ENCODE measurements at regions not wholly inside any gene's neighbourhood (a gene's known extent, or its start where the extent isn't known, plus 50 kb on each side); places are given as distances from the start of the nearest gene placed in this dataset.

DNA sequence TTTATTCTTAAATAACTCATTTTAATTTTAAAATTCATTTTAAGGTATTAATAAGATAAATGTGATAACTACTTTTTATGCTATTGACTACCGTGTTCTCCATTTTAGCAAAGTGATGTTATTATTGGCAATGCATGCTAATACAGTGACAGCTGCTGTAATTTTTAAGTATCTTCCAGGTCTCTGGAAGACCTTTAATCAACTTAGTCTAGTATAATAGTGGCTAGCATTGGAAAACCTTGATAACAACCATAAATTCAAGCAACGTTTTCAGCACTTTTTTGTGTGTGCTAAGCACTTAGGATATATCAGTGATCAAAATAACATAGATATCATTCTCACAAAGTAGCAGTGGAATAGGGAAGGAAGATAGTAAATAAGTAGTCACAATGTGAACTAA is 230.9 kb upstream of the MAGI2 start:
- H3K27me3 ChIP-seq: no peaks in the 10 kb centered on the region
- no peaks in the 10 kb centered on the region for H3K36me3 ChIP-seq
- TF ChIP-seq, protein P1, sequence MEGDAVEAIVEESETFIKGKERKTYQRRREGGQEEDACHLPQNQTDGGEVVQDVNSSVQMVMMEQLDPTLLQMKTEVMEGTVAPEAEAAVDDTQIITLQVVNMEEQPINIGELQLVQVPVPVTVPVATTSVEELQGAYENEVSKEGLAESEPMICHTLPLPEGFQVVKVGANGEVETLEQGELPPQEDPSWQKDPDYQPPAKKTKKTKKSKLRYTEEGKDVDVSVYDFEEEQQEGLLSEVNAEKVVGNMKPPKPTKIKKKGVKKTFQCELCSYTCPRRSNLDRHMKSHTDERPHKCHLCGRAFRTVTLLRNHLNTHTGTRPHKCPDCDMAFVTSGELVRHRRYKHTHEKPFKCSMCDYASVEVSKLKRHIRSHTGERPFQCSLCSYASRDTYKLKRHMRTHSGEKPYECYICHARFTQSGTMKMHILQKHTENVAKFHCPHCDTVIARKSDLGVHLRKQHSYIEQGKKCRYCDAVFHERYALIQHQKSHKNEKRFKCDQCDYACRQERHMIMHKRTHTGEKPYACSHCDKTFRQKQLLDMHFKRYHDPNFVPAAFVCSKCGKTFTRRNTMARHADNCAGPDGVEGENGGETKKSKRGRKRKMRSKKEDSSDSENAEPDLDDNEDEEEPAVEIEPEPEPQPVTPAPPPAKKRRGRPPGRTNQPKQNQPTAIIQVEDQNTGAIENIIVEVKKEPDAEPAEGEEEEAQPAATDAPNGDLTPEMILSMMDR (IDR thresholded peaks at IDR 0.05): no peak
- H3K4me3 ChIP-seq: no peak overlapping the region
- no peak for DNase-seq (ENCODE audit: low spot score)
- no peak overlapping the region for H3K27ac ChIP-seq
- no peaks in the 10 kb centered on the region for H3K4me1 ChIP-seq
- no peaks in the 10 kb centered on the region for H3K9me3 ChIP-seq

DNA sequence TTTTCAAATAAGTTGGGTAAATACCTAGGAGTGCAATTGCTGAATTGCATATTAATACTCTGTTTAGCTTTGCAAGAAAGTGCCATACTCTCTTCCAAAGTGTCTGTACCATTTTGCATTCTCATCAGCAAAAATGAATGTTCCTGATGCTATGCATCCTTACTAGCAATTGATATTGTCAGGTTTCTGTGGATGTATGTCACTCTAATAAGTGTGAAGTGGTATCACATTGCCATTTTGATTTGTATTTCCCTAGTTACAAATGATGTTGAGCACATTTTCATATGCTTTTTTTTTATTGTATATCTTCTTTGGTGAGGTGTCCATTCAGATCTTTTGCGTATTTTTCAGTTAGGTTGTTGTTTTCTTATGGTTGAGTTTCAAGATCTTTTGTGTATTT is 230.4 kb upstream of the MAGI2 start:
- Histone ChIP-seq H3K4me1 (no peaks in the 10 kb centered on the region), H3K36me3 (no peaks in the 10 kb centered on the region)

DNA sequence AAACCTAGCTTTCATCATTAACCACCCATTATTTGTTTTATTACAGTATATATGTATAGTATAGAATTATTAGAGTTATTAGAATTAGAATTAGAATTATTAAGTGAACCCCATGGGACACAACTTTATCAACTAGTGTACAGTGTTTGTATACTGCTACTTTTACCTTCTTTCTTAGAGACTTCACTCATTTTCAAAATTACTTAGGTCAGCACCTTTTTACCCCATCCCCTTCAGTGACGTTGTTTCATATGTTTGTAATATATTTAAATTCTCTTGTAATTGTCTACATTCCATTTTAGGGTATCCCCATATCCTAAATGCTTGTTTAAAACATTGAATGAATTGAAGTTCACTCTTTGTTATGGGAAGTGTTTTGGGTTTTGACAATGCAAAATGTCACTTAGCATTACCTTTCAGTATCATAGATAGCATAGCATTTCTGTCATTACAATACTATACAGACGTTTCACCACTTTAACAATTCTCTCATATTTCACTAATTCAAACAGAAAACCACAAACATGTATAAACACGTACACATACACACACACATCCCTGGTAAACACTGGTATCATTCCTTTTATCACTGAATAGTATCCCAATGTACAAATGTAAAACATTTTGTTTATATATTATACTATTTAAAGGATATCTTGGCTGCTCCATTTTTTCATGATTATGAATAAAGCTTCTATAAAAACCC is 229.9 kb upstream of the MAGI2 start:
- DNase-seq (ENCODE audit: low spot score): no peak
- no peaks in the 10 kb centered on the region for H3K36me3 ChIP-seq

More for the DNA sequence above, 230.4 kb upstream of the MAGI2 start:
- no peak for DNase-seq (ENCODE audit: low spot score)
- H3K27me3 ChIP-seq: no peaks in the 10 kb centered on the region
- TF ChIP-seq, protein P1 (IDR thresholded peaks at IDR 0.05): no peak
- no peak overlapping the region for H3K27ac ChIP-seq
- no peaks in the 10 kb centered on the region for H3K9me3 ChIP-seq
- no peak overlapping the region for H3K4me3 ChIP-seq

DNA sequence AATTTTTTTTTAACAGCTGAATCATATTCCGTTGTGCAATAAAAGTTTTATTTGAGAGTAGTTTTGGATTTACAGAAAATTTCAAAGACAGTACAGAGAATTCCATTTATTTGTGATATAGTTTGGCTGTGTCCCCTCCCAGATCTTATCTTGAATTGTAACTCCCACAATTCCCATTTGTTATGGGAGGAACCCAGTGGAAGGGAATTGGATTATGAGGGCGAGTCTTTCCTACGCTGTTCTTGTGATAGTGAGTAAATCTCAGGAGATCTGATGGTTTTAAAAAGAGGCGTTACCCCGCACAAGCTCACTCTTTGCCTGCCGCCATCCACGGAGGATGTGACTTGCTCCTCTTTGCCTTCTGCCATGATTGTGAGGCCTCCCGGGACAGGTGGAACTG is 228.0 kb upstream of the MAGI2 start:
- no peaks in the 10 kb centered on the region for H3K36me3 ChIP-seq
- H3K27ac ChIP-seq: no peak overlapping the region
- no peaks in the 10 kb centered on the region for H3K27me3 ChIP-seq
- no peaks in the 10 kb centered on the region for H3K4me1 ChIP-seq
- TF ChIP-seq, protein P1 (IDR thresholded peaks at IDR 0.05): no peak
- no peak overlapping the region for H3K4me3 ChIP-seq
- DNase-seq (ENCODE audit: low spot score): no peak
- no peaks in the 10 kb centered on the region for H3K9me3 ChIP-seq

More for the DNA sequence above, 229.9 kb upstream of the MAGI2 start:
- Histone ChIP-seq H3K4me3 (no peak overlapping the region), H3K9me3 (no peaks in the 10 kb centered on the region), H3K27me3 (no peaks in the 10 kb centered on the region), H3K4me1 (no peaks in the 10 kb centered on the region), H3K27ac (no peak overlapping the region)
- TF ChIP-seq, protein P1 (IDR thresholded peaks at IDR 0.05): no peak

DNA sequence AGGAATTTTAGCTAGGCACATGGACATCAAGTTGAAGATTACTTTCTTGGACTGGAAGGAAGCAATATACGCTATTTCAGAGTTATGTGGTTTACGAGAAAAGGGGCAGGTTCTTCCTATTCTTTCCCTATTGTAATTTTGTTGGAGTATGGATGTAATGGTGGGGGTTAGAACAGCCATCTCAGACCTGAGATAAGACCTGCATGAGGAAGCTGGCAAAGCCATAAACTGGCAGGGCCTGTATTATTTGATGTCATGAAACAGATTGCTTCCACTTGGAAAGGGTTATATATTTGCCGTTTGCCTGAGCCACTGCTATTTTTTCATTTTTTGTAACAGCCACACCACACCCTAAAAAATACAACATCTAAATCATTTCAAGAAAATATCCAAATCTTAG is 220.5 kb upstream of the MAGI2 start:
- no peak overlapping the region for H3K4me3 ChIP-seq
- no peak overlapping the region for H3K27ac ChIP-seq
- H3K4me1 ChIP-seq: no peaks in the 10 kb centered on the region
- no peak for DNase-seq (ENCODE audit: low spot score)
- no peaks in the 10 kb centered on the region for H3K36me3 ChIP-seq
- no peaks in the 10 kb centered on the region for H3K9me3 ChIP-seq
- H3K27me3 ChIP-seq: no peaks in the 10 kb centered on the region
- TF ChIP-seq, protein P1 (IDR thresholded peaks at IDR 0.05): no peak

DNA sequence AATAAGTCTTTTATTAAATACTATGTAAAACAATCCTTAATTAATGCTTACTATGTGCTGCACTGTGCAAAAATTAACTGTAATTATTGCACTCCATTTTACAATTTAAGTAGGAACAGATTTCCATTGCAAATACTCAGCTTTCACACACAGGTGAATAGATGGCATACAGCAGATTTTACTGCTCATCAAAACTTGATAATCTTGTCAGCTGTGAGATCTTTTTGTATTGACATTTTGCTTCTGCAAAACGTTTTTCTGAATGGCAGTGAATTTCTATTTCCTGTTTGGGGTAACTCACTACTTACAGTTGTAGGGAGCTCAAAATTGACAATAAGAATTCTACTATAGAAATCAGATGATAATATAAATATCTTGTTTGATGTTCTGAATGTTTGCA is 220.0 kb upstream of the MAGI2 start:
- no peak for DNase-seq (ENCODE audit: low spot score)
- H3K4me1 ChIP-seq: no peaks in the 10 kb centered on the region
- no peak overlapping the region for H3K4me3 ChIP-seq
- no peaks in the 10 kb centered on the region for H3K9me3 ChIP-seq
- no peaks in the 10 kb centered on the region for H3K36me3 ChIP-seq
- no peak overlapping the region for H3K27ac ChIP-seq
- TF ChIP-seq, protein P1 (IDR thresholded peaks at IDR 0.05): no peak
- H3K27me3 ChIP-seq: no peaks in the 10 kb centered on the region
